RWPE2 (cell line): ENCODE measurements at regions not wholly inside any gene's neighbourhood (a gene's known extent, or its start where the extent isn't known, plus 50 kb on each side); places are given as distances from the start of the nearest gene placed in this dataset.

Source experiments
- ATAC-seq: fragments of 200-7000 bp; cut with Tn5 transposase; 3 replicates; pipeline ENCODE4 v1.9.1; 2021; ENCODE audit warnings: low read depth
- DNase-seq: peaks from one replicate; pipeline ENCODE4 v3.0.0-alpha.2; 2020; ENCODE audit warnings: low spot score
- H3K27ac ChIP-seq: fragments of 450-650 bp; 2 replicates; pipeline ENCODE4 v1.5.1; 2017; ENCODE audit warnings: mild to moderate bottlenecking; ENCODE audit not compliant: poor library complexity, severe bottlenecking
- H3K27me3 ChIP-seq: fragments of 250-450 bp; sonication (Bioruptor Pico); 2 replicates; pipeline ENCODE4 v1.5.1; 2021; ENCODE audit warnings: mild to moderate bottlenecking, moderate library complexity; ENCODE audit not compliant: insufficient read depth, poor library complexity, severe bottlenecking
- H3K36me3 ChIP-seq: fragments of 250-450 bp; sonication (Bioruptor Pico); 2 replicates; pipeline ENCODE4 v1.5.1; 2020; ENCODE audit warnings: low read depth, mild to moderate bottlenecking, moderate library complexity
- H3K4me1 ChIP-seq: fragments of 250-450 bp; sonication (Bioruptor Pico); 2 replicates; pipeline ENCODE4 v1.5.1; 2021; ENCODE audit warnings: mild to moderate bottlenecking, moderate library complexity; ENCODE audit not compliant: insufficient read depth, poor library complexity, severe bottlenecking
- H3K4me3 ChIP-seq: fragments of 250-450 bp; sonication (Bioruptor Pico); 2 replicates; pipeline ENCODE4 v1.5.1; 2021; ENCODE audit warnings: mild to moderate bottlenecking, moderate library complexity; ENCODE audit not compliant: severe bottlenecking
- H3K9me3 ChIP-seq: fragments of 250-450 bp; sonication (Bioruptor Pico); 2 replicates; pipeline ENCODE4 v1.5.1; 2021; ENCODE audit warnings: mild to moderate bottlenecking, moderate library complexity; ENCODE audit not compliant: severe bottlenecking
- CTCF ChIP-seq: fragments of 450-650 bp; IDR thresholded peaks from one replicate; pipeline ENCODE4 v1.5.1; 2017; ENCODE audit warnings: mild to moderate bottlenecking, moderate library complexity; ENCODE audit not compliant: poor library complexity, severe bottlenecking

GRCh38 chr3:137083332-137083731, 125.5 kb downstream of the IL20RB start:
- ATAC-seq (no peak), DNase-seq (no peak)
- Histone ChIP-seq H3K4me3 (no peak overlapping the region), H3K9me3 (no peaks in the 10 kb centered on the region), H3K4me1 (no peaks in the 10 kb centered on the region), H3K27ac (no peak overlapping the region), H3K27me3 (no peaks in the 10 kb centered on the region), H3K36me3 (no peaks in the 10 kb centered on the region)
- TF ChIP-seq CTCF: no peak

- no peaks in the 10 kb centered on the region for H3K36me3 ChIP-seq
- DNase-seq (no peak), ATAC-seq (no peak)
- no peaks in the 10 kb centered on the region for H3K27me3 ChIP-seq
- H3K27ac ChIP-seq: no peak overlapping the region
- H3K4me1 ChIP-seq: no peaks in the 10 kb centered on the region
- no peak for TF ChIP-seq CTCF
- no peak overlapping the region for H3K4me3 ChIP-seq
- no peaks in the 10 kb centered on the region for H3K9me3 ChIP-seq
Measured at GRCh38 chr3:137084586-137084985, 126.8 kb downstream of the IL20RB start.

- ATAC-seq (no peak), DNase-seq (no peak)
- H3K27ac ChIP-seq: no peak overlapping the region
- no peak overlapping the region for H3K4me3 ChIP-seq
- no peaks in the 10 kb centered on the region for H3K27me3 ChIP-seq
- TF ChIP-seq CTCF: no peak
- H3K4me1 ChIP-seq: no peaks in the 10 kb centered on the region
- no peaks in the 10 kb centered on the region for H3K9me3 ChIP-seq
- H3K36me3 ChIP-seq: no peaks in the 10 kb centered on the region
Measured at GRCh38 chr3:137097386-137097785, 139.6 kb downstream of the IL20RB start.

GRCh38 chr3:137097852-137098251, 140.1 kb downstream of the IL20RB start:
- Histone ChIP-seq H3K4me3 (no peak overlapping the region), H3K27me3 (no peaks in the 10 kb centered on the region), H3K27ac (no peak overlapping the region), H3K4me1 (no peaks in the 10 kb centered on the region), H3K36me3 (no peaks in the 10 kb centered on the region), H3K9me3 (no peaks in the 10 kb centered on the region)
- ATAC-seq: no peak
- DNase-seq: no peak
- no peak for TF ChIP-seq CTCF

GRCh38 chr3:137099364-137100219, 141.8 kb downstream of the IL20RB start:
- H3K36me3 ChIP-seq: no peaks in the 10 kb centered on the region
- no peak overlapping the region for H3K4me3 ChIP-seq
- TF ChIP-seq CTCF: no peak
- DNase-seq: no peak
- H3K27me3 ChIP-seq: no peaks in the 10 kb centered on the region
- no peaks in the 10 kb centered on the region for H3K9me3 ChIP-seq
- no peaks in the 10 kb centered on the region for H3K4me1 ChIP-seq
- no peak for ATAC-seq
- H3K27ac ChIP-seq: no peak overlapping the region
